ENCODE measurements at regions not wholly inside any gene's neighbourhood (a gene's known extent, or its start where the extent isn't known, plus 50 kb on each side); places are given as distances from the start of the nearest gene placed in this dataset.

DNA sequence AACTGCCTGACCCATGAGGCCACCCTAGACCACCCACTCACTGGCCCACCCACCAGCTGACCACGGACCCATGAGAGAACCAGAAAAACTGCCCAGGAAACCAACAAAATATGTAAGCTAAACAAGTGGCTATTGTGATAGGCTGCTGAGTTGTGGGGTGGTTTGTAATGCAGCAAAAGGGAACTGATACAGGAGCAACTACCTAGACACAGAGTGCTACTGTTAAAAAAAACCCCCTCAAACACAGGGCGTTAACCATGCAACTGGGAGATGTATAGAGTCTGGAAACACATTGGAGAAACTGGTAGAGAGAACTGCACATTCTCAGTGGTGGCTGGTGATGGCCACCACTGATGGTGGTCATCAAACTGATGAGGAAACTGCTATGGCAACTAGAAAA is 206.3 kb upstream of the GYPC start:
- TF ChIP-seq, protein P1, sequence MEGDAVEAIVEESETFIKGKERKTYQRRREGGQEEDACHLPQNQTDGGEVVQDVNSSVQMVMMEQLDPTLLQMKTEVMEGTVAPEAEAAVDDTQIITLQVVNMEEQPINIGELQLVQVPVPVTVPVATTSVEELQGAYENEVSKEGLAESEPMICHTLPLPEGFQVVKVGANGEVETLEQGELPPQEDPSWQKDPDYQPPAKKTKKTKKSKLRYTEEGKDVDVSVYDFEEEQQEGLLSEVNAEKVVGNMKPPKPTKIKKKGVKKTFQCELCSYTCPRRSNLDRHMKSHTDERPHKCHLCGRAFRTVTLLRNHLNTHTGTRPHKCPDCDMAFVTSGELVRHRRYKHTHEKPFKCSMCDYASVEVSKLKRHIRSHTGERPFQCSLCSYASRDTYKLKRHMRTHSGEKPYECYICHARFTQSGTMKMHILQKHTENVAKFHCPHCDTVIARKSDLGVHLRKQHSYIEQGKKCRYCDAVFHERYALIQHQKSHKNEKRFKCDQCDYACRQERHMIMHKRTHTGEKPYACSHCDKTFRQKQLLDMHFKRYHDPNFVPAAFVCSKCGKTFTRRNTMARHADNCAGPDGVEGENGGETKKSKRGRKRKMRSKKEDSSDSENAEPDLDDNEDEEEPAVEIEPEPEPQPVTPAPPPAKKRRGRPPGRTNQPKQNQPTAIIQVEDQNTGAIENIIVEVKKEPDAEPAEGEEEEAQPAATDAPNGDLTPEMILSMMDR (conservative IDR thresholded peaks at IDR 0.05; ENCODE audit: low read depth, low read length), result no peak
- no peak for DNase-seq (ENCODE audit: low read depth)
- H3K4me3 ChIP-seq (ENCODE audit: low read length), result no peak overlapping the region

DNA sequence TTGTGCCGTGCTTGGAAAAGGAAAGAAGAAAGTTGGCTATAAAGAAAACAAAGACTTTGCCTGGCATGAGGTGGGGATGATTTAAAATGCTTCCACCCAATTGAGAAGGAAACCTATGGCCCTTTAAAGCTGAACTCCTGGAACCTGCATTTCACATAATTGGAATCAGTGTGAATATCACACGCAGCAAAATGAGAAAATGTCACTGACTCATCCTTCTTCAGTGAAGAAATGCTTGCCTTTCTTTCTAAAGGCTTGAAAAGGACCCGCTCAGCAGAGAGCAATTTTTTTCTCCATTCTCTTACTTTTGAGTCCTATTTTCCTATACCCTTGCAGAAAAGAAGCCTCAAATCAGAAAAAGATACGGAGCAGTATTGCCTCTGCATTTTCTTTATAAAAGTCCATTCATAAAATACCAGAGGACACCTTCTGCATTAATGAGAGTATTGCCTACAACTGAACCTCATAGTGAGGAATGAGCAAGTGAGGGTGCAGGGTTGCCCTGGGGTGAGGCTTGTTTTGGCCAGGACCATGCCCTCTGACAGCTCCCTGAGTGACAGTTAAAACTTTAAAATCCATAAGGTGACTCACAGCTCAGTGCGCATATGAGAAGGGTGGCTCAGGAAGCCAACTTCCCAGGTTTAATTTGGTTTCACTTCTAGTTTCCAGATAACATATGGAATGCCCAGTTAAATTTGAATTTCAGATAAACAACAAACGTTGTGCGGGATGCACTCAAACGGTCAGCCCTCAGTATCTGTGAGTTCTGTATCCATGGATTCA is 191.9 kb upstream of the GYPC start:
- TF ChIP-seq, protein P1 (conservative IDR thresholded peaks at IDR 0.05; ENCODE audit: low read depth, low read length), result no peak
- DNase-seq (ENCODE audit: low read depth), result no peak
- no peak overlapping the region for H3K4me3 ChIP-seq (ENCODE audit: low read length)

DNA sequence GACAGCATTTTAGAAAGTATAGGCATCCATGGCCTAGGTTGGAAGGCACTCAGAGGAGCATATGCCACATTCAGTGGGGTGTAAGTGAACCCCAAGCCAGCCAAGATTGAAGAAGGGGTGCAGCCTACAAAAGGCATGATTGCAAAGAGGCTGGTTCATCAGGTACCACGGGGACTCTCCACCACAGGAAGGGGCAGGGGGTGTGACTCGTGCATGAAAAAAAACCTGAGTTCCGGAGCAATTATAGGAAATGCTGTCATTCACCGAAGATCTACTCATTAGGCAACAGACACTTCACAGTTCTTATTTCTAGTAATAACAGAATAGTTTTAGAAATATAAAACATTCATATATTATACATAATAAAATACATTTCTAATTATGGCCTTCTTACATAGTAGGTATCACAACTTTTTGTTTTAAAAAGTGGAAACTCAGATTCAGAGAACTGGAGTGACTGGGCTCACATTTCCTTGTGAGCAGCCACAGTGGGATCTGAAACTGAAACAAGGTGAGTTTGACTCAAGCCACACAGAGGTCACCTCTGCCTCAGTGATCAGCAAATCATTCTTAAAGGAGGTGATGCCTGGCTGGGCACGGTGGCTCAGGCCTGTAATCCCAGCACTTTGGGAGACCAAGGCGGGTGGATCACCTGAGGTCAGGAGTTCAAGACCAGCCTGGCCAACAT is 188.4 kb upstream of the GYPC start:
- TF ChIP-seq, protein P1 (conservative IDR thresholded peaks at IDR 0.05; ENCODE audit: low read depth, low read length), result no peak
- no peak overlapping the region for H3K4me3 ChIP-seq (ENCODE audit: low read length)
- DNase-seq (ENCODE audit: low read depth), result no peak

DNA sequence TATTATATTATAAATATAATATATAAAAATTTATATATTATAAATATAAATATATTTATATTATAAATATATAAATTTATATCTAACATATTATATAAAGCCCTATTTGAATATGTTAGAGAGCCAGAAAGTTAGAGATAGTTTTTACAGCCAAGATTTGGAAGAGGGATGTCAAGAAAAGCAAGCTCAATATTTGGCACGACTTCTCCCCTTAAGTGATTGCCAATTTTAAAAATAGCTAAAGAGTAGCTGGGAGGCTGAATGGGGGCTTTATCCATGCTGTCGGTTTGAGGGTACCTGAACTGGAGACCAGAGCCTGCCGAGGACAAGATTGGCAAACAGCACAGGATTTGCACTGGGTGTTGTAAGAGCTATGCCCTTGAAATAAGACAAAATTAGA is 180.9 kb upstream of the GYPC start:
- DNase-seq (ENCODE audit: low read depth), result no peak
- TF ChIP-seq, protein P1 (conservative IDR thresholded peaks at IDR 0.05; ENCODE audit: low read depth, low read length), result no peak

DNA sequence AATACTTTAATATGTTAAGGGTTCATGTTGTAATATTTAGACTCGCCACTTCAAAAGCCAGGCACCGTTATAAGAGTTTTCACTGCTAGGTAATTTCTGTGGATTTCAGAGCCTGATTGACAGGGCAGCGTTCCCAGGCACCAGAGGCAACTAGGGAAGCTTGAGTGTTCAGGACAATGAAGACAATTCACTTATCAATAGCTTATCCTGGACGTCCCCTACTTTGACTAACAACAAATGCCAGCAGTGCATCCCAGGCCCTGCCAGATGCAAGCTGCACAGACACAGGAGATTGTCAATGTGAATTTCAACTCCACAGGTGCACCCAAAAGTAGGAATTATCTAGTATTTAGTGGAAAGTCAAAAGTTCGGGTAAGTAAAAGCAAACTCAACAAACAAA is 179.3 kb upstream of the GYPC start:
- TF ChIP-seq, protein P1 (conservative IDR thresholded peaks at IDR 0.05; ENCODE audit: low read depth, low read length), result no peak
- no peak for DNase-seq (ENCODE audit: low read depth)
- no peak overlapping the region for H3K4me3 ChIP-seq (ENCODE audit: low read length)

More for the DNA sequence above, 180.9 kb upstream of the GYPC start:
- no peak overlapping the region for H3K4me3 ChIP-seq (ENCODE audit: low read length)

DNA sequence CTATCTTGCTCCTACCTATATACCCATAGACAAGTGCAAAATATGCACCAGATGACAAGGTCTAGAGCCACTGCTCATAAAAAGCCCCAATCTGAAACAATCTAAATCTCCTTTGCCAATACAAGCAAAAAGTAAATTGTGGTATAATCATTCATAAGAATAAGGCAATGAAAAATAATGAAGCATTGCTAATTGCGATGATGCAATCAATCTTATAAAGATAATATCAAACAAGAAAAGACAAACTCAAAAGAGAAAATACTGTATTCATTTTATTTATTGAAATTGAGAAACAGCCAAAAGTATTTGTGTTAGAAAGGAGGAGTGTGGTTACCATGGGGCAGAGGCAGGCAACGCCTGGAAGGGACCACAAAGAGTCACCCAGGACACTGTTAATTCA is 175.9 kb upstream of the GYPC start:
- H3K4me3 ChIP-seq (ENCODE audit: low read length), result no peak overlapping the region
- DNase-seq (ENCODE audit: low read depth), result no peak
- TF ChIP-seq, protein P1 (conservative IDR thresholded peaks at IDR 0.05; ENCODE audit: low read depth, low read length), result no peak
